ENCODE measurements at regions not wholly inside any gene's neighbourhood (a gene's known extent, or its start where the extent isn't known, plus 50 kb on each side); places are given as distances from the start of the nearest gene placed in this dataset.

DNA sequence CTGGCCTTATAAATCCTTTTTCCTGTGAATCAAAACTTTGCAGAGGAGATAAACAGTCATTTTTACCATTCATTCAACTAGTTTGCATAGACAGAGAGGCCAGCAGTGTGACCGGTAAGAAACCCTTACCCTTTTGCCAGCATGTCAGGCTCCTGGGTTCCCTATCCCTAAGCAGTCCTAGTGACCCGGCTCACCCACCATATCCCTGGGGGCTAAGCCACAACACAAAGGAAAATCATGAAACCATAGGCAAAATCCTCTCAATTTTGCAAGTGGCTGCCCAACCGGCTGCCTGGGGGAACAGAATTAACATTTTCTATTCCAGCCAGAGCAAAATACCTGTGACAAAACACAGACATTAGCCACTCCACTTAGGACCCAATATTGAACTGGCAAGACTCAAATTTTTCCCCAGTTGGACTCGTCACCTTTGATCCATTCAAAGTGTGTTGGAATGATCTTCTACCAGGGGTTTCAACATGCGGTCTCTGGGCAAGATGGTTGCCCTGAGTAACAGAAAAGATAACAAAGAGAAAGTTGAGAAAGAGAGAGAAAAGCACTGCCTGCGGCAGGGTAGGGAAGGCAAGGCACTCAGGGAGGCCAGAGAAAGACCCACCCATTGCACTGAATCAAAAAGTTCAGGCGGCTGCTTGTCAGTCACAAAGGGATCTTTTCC is 174.8 kb upstream of the NAMPT start:
- ChIA-PET POLR2A (no interaction called here), CTCF (interaction anchor here (0.5 to 8.6 kb wide), 3 partner anchors 36 to 285 kb away, joined by 3 to 202 read pairs (median 4); no protein-coding TSS in a partner anchor)
- Histone ChIP-seq H3K36me3 (ENCODE audit: control insufficient read depth, insufficient read depth, low read length) (no peaks in the 10 kb centered on the region), H3K4me3 (ENCODE audit: low read depth, low read length) (no peak overlapping the region), H3K27me3 (ENCODE audit: control insufficient read depth, insufficient read depth, low read length) (no peaks in the 10 kb centered on the region)
- no peak for DNase-seq (ENCODE audit: low read depth)
- TF ChIP-seq, protein P1, sequence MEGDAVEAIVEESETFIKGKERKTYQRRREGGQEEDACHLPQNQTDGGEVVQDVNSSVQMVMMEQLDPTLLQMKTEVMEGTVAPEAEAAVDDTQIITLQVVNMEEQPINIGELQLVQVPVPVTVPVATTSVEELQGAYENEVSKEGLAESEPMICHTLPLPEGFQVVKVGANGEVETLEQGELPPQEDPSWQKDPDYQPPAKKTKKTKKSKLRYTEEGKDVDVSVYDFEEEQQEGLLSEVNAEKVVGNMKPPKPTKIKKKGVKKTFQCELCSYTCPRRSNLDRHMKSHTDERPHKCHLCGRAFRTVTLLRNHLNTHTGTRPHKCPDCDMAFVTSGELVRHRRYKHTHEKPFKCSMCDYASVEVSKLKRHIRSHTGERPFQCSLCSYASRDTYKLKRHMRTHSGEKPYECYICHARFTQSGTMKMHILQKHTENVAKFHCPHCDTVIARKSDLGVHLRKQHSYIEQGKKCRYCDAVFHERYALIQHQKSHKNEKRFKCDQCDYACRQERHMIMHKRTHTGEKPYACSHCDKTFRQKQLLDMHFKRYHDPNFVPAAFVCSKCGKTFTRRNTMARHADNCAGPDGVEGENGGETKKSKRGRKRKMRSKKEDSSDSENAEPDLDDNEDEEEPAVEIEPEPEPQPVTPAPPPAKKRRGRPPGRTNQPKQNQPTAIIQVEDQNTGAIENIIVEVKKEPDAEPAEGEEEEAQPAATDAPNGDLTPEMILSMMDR (IDR thresholded peaks at IDR 0.05; ENCODE audit: insufficient read depth, low read depth, low read length): no peak

DNA sequence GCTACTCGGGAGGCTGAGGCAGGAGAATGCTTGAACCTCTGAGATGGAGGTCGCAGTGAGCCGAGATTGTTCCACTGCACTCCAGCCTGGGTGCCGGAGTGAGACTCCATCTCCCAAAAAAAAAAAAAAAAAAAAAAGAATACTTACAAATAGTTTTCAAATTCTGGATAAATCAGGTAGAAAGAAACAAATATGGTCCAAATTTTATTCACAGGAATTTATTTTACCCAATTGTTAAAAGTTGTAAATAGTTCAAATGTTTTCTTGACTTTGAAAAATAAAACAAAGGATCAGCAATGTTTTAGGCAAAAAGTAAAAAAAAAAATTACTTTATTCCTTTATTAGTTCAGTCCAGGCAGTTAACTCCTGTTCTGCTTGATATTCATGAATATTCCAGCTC is 172.9 kb upstream of the NAMPT start:
- POLR2A ChIA-PET: no interaction called here
- TF ChIP-seq, protein P1 (IDR thresholded peaks at IDR 0.05; ENCODE audit: insufficient read depth, low read depth, low read length): no peak

DNA sequence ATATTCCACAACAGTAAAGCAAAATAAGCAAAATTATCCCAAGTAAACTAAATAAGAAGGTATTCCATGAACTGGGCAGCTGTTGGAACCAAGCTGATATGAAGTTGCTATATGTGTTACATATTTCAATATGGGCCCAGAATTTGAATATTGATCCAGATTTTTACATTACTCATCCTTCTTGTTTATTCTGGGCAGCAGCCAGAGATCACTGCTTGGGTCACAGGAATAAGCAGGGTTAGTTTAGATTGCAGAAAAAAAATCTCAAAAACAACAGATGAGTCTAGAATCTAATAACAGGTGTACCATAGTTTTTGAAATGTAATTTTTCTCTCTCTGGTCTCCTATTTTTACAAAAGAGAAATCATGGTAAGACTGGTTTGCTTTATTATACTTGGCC is 171.5 kb upstream of the NAMPT start:
- Histone ChIP-seq H3K27me3 (ENCODE audit: control insufficient read depth, insufficient read depth, low read length) (no peaks in the 10 kb centered on the region), H3K36me3 (ENCODE audit: control insufficient read depth, insufficient read depth, low read length) (no peaks in the 10 kb centered on the region), H3K4me3 (ENCODE audit: low read depth, low read length) (no peak overlapping the region)
- TF ChIP-seq, protein P1 (IDR thresholded peaks at IDR 0.05; ENCODE audit: insufficient read depth, low read depth, low read length): no peak
- CTCF ChIA-PET: no interaction called here
- POLR2A ChIA-PET: no interaction called here
- DNase-seq (ENCODE audit: low read depth): no peak

More for the DNA sequence above, 172.9 kb upstream of the NAMPT start:
- DNase-seq (ENCODE audit: low read depth): no peak
- H3K36me3 ChIP-seq (ENCODE audit: control insufficient read depth, insufficient read depth, low read length): no peaks in the 10 kb centered on the region
- H3K27me3 ChIP-seq (ENCODE audit: control insufficient read depth, insufficient read depth, low read length): no peaks in the 10 kb centered on the region
- CTCF ChIA-PET: interaction anchor here (0.7 kb wide), 1 partner anchor 286 kb away, joined by 3 read pairs; no protein-coding TSS in a partner anchor
- H3K4me3 ChIP-seq (ENCODE audit: low read depth, low read length): no peak overlapping the region

DNA sequence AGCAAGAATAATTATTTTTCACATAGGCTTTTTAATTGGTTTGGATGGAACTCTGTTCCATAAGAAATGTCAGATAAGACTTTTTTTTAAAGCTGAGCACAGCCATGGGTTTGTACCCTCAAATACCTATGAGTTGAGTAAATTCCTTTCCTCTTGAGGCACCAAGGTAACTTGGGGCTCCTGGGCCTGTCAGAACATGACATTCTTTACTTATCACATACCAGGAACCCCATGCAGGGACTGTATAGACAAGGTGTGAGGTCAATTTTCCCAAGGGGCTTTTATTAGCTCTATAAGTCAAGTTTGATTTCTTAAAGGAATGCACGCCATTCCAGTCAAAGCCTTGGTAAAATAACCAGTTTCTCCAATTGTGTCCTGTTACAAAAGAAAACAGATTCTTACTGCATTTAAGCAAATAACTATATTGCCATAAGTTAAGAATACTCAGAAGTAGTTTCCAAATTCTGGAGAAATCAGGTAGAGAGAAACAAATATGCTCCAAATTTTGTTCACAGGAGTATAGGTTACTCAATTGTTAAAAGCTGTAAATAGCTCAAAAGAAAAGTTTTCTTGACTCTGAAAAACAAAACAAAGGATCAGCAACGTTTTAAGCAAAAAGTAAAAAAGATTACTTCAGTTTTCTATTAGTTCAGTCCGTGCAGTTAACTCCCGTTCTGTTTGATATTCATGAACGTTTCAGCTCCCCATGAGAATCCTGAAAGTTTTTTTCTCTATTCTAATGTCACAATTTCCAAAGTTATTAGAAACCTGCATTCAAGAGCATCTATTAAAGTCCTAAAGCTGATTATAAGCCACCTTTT is 167.5 kb upstream of the NAMPT start:
- H3K4me3 ChIP-seq (ENCODE audit: low read depth, low read length): no peak overlapping the region
- no peaks in the 10 kb centered on the region for H3K36me3 ChIP-seq (ENCODE audit: control insufficient read depth, insufficient read depth, low read length)
- ChIA-PET POLR2A (no interaction called here), CTCF (interaction anchor here (2.5 kb wide), 1 partner anchor 10 kb away, joined by 8 read pairs; no protein-coding TSS in a partner anchor)
- DNase-seq (ENCODE audit: low read depth): no peak
- no peaks in the 10 kb centered on the region for H3K27me3 ChIP-seq (ENCODE audit: control insufficient read depth, insufficient read depth, low read length)
- TF ChIP-seq, protein P1 (IDR thresholded peaks at IDR 0.05; ENCODE audit: insufficient read depth, low read depth, low read length): no peak

DNA sequence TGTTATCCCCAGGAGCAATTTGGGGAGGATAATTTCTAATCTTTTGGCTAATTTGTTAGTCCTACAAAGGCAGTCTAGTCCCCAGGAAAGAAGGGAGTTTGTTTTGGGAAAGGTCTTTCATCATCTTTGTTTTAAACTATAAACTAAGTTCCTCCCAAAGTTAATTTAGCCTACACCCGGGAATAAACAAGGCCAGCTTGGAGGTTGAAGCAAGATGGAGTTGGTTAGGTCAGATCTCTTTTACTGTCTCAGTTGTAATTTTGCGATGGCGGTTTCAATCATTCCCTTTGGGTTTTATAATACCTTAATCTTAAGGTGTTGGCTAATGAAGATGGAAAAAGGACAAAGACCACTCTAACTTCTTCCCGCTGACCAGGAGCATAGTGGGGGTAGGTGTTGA is 166.4 kb upstream of the NAMPT start:
- Histone ChIP-seq H3K36me3 (ENCODE audit: control insufficient read depth, insufficient read depth, low read length) (no peaks in the 10 kb centered on the region), H3K27me3 (ENCODE audit: control insufficient read depth, insufficient read depth, low read length) (no peaks in the 10 kb centered on the region), H3K4me3 (ENCODE audit: low read depth, low read length) (no peak overlapping the region)
- TF ChIP-seq, protein P1 (IDR thresholded peaks at IDR 0.05; ENCODE audit: insufficient read depth, low read depth, low read length): no peak
- ChIA-PET POLR2A (no interaction called here), CTCF (interaction anchor here (2.5 kb wide), 1 partner anchor 11 kb away, joined by 8 read pairs; no protein-coding TSS in a partner anchor)
- DNase-seq (ENCODE audit: low read depth): no peak
